ENCODE measurements at regions not wholly inside any gene's neighbourhood (a gene's known extent, or its start where the extent isn't known, plus 50 kb on each side); places are given as distances from the start of the nearest gene placed in this dataset.

- TF ChIP-seq, protein P1, sequence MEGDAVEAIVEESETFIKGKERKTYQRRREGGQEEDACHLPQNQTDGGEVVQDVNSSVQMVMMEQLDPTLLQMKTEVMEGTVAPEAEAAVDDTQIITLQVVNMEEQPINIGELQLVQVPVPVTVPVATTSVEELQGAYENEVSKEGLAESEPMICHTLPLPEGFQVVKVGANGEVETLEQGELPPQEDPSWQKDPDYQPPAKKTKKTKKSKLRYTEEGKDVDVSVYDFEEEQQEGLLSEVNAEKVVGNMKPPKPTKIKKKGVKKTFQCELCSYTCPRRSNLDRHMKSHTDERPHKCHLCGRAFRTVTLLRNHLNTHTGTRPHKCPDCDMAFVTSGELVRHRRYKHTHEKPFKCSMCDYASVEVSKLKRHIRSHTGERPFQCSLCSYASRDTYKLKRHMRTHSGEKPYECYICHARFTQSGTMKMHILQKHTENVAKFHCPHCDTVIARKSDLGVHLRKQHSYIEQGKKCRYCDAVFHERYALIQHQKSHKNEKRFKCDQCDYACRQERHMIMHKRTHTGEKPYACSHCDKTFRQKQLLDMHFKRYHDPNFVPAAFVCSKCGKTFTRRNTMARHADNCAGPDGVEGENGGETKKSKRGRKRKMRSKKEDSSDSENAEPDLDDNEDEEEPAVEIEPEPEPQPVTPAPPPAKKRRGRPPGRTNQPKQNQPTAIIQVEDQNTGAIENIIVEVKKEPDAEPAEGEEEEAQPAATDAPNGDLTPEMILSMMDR (IDR thresholded peaks at IDR 0.05 in 4 of 5, conservative IDR thresholded peaks at IDR 0.05 in 1 of 5) = no peak
- TF ChIP-seq POLR2A (IDR thresholded peaks at IDR 0.05) = no peak
Measured at GRCh38 chr2:65586516-65586915, 154.1 kb upstream of the SPRED2 start.
